Body of pancreas (tissue), 4 donors: ENCODE measurements at regions not wholly inside any gene's neighbourhood (a gene's known extent, or its start where the extent isn't known, plus 50 kb on each side); places are given as distances from the start of the nearest gene placed in this dataset.

Source experiments
- ATAC-seq: fragments of 150-250 bp; one replicate; pipeline ENCODE4 v1.9.1; 2016
- DNase-seq, 4 donors: peaks; one replicate each; pipeline ENCODE4 v3.0.0-alpha.2; 2019
- H3K27ac ChIP-seq, 4 donors: fragments of 200-600 bp; sonication (generic); 1 replicate in 3 of 4; 2 replicates in 1 of 4; pipeline versions ENCODE4 v1.5.1 to v1.6.1; 2016 to 2019; ENCODE audit warnings: mild to moderate bottlenecking in 1 of 4, mixed read lengths in 1 of 4, moderate library complexity in 1 of 4
- H3K27me3 ChIP-seq, 2 donors: fragments of 200-600 bp; sonication (generic); one replicate each; pipeline ENCODE4 v1.6.0; 2016; ENCODE audit warnings: mild to moderate bottlenecking in 1 of 2
- H3K36me3 ChIP-seq, 2 donors: fragments of 200-600 bp; sonication (generic); replicated peaks in 1 of 2; 2 replicates each; pipeline ENCODE4 v1.5.1; 2016; ENCODE audit warnings: low read depth in 2 of 2; ENCODE audit not compliant: insufficient read depth in 1 of 2
- H3K4me1 ChIP-seq: fragments of 200-600 bp; sonication (generic); one replicate; pipeline ENCODE4 v1.6.0; 2016
- H3K4me3 ChIP-seq, 2 donors: fragments of 200-600 bp; sonication (generic); 1 replicate in 1 of 2; 2 replicates in 1 of 2; pipeline ENCODE4 v1.5.1; 2016 to 2019
- H3K9me3 ChIP-seq, 3 donors: fragments of 200-600 bp; sonication (generic); 1 replicate in 2 of 3; 2 replicates in 1 of 3; pipeline ENCODE4 v1.5.1; 2016
- CTCF ChIP-seq, 7 experiments: fragments of 450-650 bp in 4 of 7; fragments of 200-600 bp in 3 of 7; sonication (generic) in 3 of 7; IDR thresholded peaks; one replicate each; pipeline ENCODE4 v1.5.1; 2016 to 2019; ENCODE audit warnings: antibody characterized with exemption in 7 of 7
- POLR2A ChIP-seq, 3 donors: fragments of 450-650 bp; IDR thresholded peaks; one replicate each; pipeline ENCODE4 v1.6.1; 2016; ENCODE audit warnings: antibody characterized with exemption in 3 of 3, mild to moderate bottlenecking in 2 of 3
- WGBS, 2 donors: methylation state at CpG; one replicate each; pipeline ENCODE4 v1.1.5; 2017; 5-methylcytosine and 5-hydroxymethylcytosine counted together
- intact Hi-C: fragments of 100-400 bp; cut with DNase I; formaldehyde crosslinking; loops from one replicate; pipeline ENCODE4 v1.15.1; 2023

GRCh38 chr16:17858061-17858460, 387.3 kb upstream of the XYLT1 start:
- TF ChIP-seq POLR2A (IDR thresholded peaks at IDR 0.05) (no peak), CTCF (IDR thresholded peaks at IDR 0.05) (no peak)
- H3K27me3 ChIP-seq: peaks cover 0 to 4% of the 10 kb centered on the region in 2 donors
- H3K27ac ChIP-seq: no peak overlapping the region
- no peaks in the 10 kb centered on the region for H3K36me3 ChIP-seq
- no peak overlapping the region for H3K4me3 ChIP-seq
- ATAC-seq (no peak), DNase-seq (no peak)
- WGBS, 2 donors: 13 to 19% methylated on average over 10 of the region's 10 CpGs
- H3K9me3 ChIP-seq: no peaks in the 10 kb centered on the region
- H3K4me1 ChIP-seq: no peaks in the 10 kb centered on the region
- intact Hi-C loops: no loop called here

GRCh38 chr16:17853958-17854357, 383.2 kb upstream of the XYLT1 start:
- Histone ChIP-seq H3K4me3 (no peak overlapping the region), H3K4me1 (no peaks in the 10 kb centered on the region), H3K27me3 (peaks cover 0 to 4% of the 10 kb centered on the region in 2 donors), H3K36me3 (no peaks in the 10 kb centered on the region), H3K9me3 (no peaks in the 10 kb centered on the region), H3K27ac (no peak overlapping the region)
- no peak for ATAC-seq
- WGBS, 2 donors: 64 to 69% methylated on average over 5 of the region's 5 CpGs
- intact Hi-C loops: no loop called here
- TF ChIP-seq POLR2A (IDR thresholded peaks at IDR 0.05) (no peak), CTCF (IDR thresholded peaks at IDR 0.05) (no peak)
- DNase-seq: no peak

GRCh38 chr16:17852977-17853702, 382.4 kb upstream of the XYLT1 start:
- 72 to 73% methylated on average over 6 of the region's 6 CpGs for WGBS, 2 donors
- no peak overlapping the region for H3K4me3 ChIP-seq

GRCh38 chr16:17850581-17851250, 380.0 kb upstream of the XYLT1 start:
- no peak overlapping the region for H3K27ac ChIP-seq
- DNase-seq (no peak), ATAC-seq (no peak)
- H3K4me3 ChIP-seq: no peak overlapping the region
- intact Hi-C loops: no loop called here
- peaks cover 0 to 4% of the 10 kb centered on the region in 2 donors for H3K27me3 ChIP-seq
- no peak for TF ChIP-seq POLR2A (IDR thresholded peaks at IDR 0.05)
- no peak for TF ChIP-seq CTCF (IDR thresholded peaks at IDR 0.05)
- no peaks in the 10 kb centered on the region for H3K36me3 ChIP-seq
- 19 to 20% methylated on average over 16 of the region's 16 CpGs for WGBS, 2 donors
- H3K4me1 ChIP-seq: no peaks in the 10 kb centered on the region
- H3K9me3 ChIP-seq: no peaks in the 10 kb centered on the region

More at GRCh38 chr16:17852977-17853702, 382.4 kb upstream of the XYLT1 start:
- no peaks in the 10 kb centered on the region for H3K36me3 ChIP-seq
- H3K4me1 ChIP-seq: no peaks in the 10 kb centered on the region
- no peak for DNase-seq
- H3K27ac ChIP-seq: no peak overlapping the region
- ATAC-seq: no peak
- peaks cover 0 to 4% of the 10 kb centered on the region in 2 donors for H3K27me3 ChIP-seq
- H3K9me3 ChIP-seq: no peaks in the 10 kb centered on the region
- TF ChIP-seq POLR2A (IDR thresholded peaks at IDR 0.05): no peak
- TF ChIP-seq CTCF (IDR thresholded peaks at IDR 0.05): no peak
- intact Hi-C loops: no loop called here
